ENCODE measurements at regions not wholly inside any gene's neighbourhood (a gene's known extent, or its start where the extent isn't known, plus 50 kb on each side); places are given as distances from the start of the nearest gene placed in this dataset.

- DNase-seq (ENCODE audit: low read depth, low spot score) (no peak), ATAC-seq (no peak), FAIRE-seq (no peak)
- ChIA-PET POLR2A (no interaction called here), CTCF (no interaction called here), SMC1A (ENCODE audit: uncharacterized antibody, unreplicated experiment) (no interaction called here), RAD21 (ENCODE audit: unreplicated experiment) (no interaction called here)
- WGBS (ENCODE audit: insufficient coverage, insufficient replicate concordance, low lambda C conversion rate, missing lambda C conversion rate): 0% methylated on average over 2 of the region's 2 CpGs
- H3K4me3 ChIP-seq: no peak overlapping the region
- H4K20me1 ChIP-seq (ENCODE audit: control insufficient read depth, insufficient read depth): no peaks in the 10 kb centered on the region
- H3K79me2 ChIP-seq (ENCODE audit: control insufficient read depth, insufficient read depth, low read length): no peaks in the 10 kb centered on the region
- no peak overlapping the region for H3K9ac ChIP-seq (ENCODE audit: control insufficient read depth, insufficient read depth, low read length)
- in situ Hi-C loops (cut with MboI): no loop called here
- H3K4me1 ChIP-seq (ENCODE audit: control insufficient read depth, insufficient read depth, low read length): no peaks in the 10 kb centered on the region
- H3K36me3 ChIP-seq (ENCODE audit: control insufficient read depth in 2 of 2, insufficient read depth in 2 of 2, low read length in 1 of 2): no peaks in the 10 kb centered on the region
- H3K27ac ChIP-seq (ENCODE audit: control insufficient read depth, insufficient read depth): no peak overlapping the region
- no peaks in the 10 kb centered on the region for H3K9me3 ChIP-seq (replicated peaks; ENCODE audit: control insufficient read depth, insufficient read depth, low read length)
- H2AFZ ChIP-seq (ENCODE audit: control insufficient read depth, low read depth, low read length): no peak overlapping the region
- no peak for TF ChIP-seq ZBED1 (IDR thresholded peaks at IDR 0.05; ENCODE audit: borderline replicate concordance)
- no peak for TF ChIP-seq SRF (IDR thresholded peaks at IDR 0.05; ENCODE audit: low read depth in 2 of 2, low read length in 2 of 2)
- no TSS peak for BruUV-seq (replicated peaks)
- H3K4me2 ChIP-seq (ENCODE audit: control insufficient read depth, insufficient read depth): no peak overlapping the region
- intact Hi-C loops (cut with micrococcal nuclease; ENCODE audit: unreplicated experiment): no loop called here
- H3K27me3 ChIP-seq (replicated peaks in 1 of 2; ENCODE audit: control insufficient read depth in 2 of 2, insufficient read depth in 2 of 2, low read length in 1 of 2): no peaks in the 10 kb centered on the region
These were observed 382.7 kb upstream of the USP24 start for GRCh38 chr1:55597910-55598309.

GRCh38 chr1:55594701-55595100 lies 379.5 kb upstream of the USP24 start:
- WGBS (ENCODE audit: insufficient coverage, insufficient replicate concordance, low lambda C conversion rate, missing lambda C conversion rate): 8% methylated on average over 4 of the region's 4 CpGs
- no peaks in the 10 kb centered on the region for H3K4me1 ChIP-seq (ENCODE audit: control insufficient read depth, insufficient read depth, low read length)
- BruUV-seq (replicated peaks): no TSS peak
- no peak overlapping the region for H3K4me2 ChIP-seq (ENCODE audit: control insufficient read depth, insufficient read depth)
- ChIA-PET SMC1A (ENCODE audit: uncharacterized antibody, unreplicated experiment) (no interaction called here), RAD21 (ENCODE audit: unreplicated experiment) (no interaction called here), CTCF (interaction anchor here (0.9 kb wide), 1 partner anchor 71 kb away, joined by 3 read pairs; no protein-coding TSS in a partner anchor), POLR2A (no interaction called here)
- no peaks in the 10 kb centered on the region for H3K9me3 ChIP-seq (replicated peaks; ENCODE audit: control insufficient read depth, insufficient read depth, low read length)
- intact Hi-C loops (cut with micrococcal nuclease; ENCODE audit: unreplicated experiment) (no loop called here), in situ Hi-C loops (cut with MboI) (no loop called here)
- H2AFZ ChIP-seq (ENCODE audit: control insufficient read depth, low read depth, low read length): no peak overlapping the region
- ATAC-seq (no peak), DNase-seq (ENCODE audit: low read depth, low spot score) (no peak), FAIRE-seq (no peak)
- H3K27ac ChIP-seq (ENCODE audit: control insufficient read depth, insufficient read depth): no peak overlapping the region
- TF ChIP-seq POU2F2 (IDR thresholded peaks at IDR 0.05; ENCODE audit: borderline replicate concordance, low read depth, low read length) (no peak), MYB (IDR thresholded peaks at IDR 0.05; ENCODE audit: borderline replicate concordance, low read depth, low read length) (no peak)
- no peaks in the 10 kb centered on the region for H3K27me3 ChIP-seq (replicated peaks in 1 of 2; ENCODE audit: control insufficient read depth in 2 of 2, insufficient read depth in 2 of 2, low read length in 1 of 2)
- no peaks in the 10 kb centered on the region for H3K36me3 ChIP-seq (ENCODE audit: control insufficient read depth in 2 of 2, insufficient read depth in 2 of 2, low read length in 1 of 2)
- no peaks in the 10 kb centered on the region for H3K79me2 ChIP-seq (ENCODE audit: control insufficient read depth, insufficient read depth, low read length)
- H4K20me1 ChIP-seq (ENCODE audit: control insufficient read depth, insufficient read depth): no peaks in the 10 kb centered on the region
- no peak overlapping the region for H3K4me3 ChIP-seq
- H3K9ac ChIP-seq (ENCODE audit: control insufficient read depth, insufficient read depth, low read length): no peak overlapping the region
